ENCODE measurements at regions not wholly inside any gene's neighbourhood (a gene's known extent, or its start where the extent isn't known, plus 50 kb on each side); places are given as distances from the start of the nearest gene placed in this dataset.

DNA sequence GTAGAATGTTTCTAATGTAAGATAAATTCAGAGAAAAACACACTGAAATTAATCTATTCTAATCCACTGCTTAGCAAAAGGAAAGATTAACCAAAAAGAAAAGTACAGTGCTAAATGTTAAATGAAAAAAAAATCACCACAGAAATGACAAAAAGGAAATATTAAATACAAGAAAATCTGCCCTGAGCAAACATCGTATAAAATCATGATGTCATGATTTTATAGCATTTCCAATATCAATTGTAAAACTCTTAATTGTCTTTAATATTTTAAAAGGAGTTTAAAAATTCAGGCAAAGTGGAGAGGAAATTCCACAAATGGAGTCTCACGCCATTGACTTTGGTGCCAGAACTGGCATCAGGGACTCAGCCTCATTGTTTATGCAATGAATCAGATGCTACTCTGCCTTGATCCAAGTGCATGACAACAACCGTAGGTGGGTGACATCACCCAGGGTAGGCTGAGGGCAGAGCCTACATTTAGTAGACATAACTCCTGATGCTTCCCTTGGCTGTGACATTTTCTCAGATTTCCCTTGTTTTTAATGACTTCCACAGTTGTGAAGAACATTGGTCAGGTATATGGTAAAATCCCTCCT lies 696.8 kb downstream of the SEMA5A start:
- Histone ChIP-seq H3K9me3 (no peaks in the 10 kb centered on the region), H3K27ac (no peak overlapping the region), H3K4me3 (no peak overlapping the region), H3K4me1 (no peaks in the 10 kb centered on the region), H3K36me3 (no peaks in the 10 kb centered on the region), H3K27me3 (no peaks in the 10 kb centered on the region)
- DNase-seq = no peak
- 68 to 77% methylated on average over 3 of the region's 3 CpGs for WGBS, 2 donors
- intact Hi-C loops (cut with DNase I) = no loop called here
- TF ChIP-seq, protein P1, sequence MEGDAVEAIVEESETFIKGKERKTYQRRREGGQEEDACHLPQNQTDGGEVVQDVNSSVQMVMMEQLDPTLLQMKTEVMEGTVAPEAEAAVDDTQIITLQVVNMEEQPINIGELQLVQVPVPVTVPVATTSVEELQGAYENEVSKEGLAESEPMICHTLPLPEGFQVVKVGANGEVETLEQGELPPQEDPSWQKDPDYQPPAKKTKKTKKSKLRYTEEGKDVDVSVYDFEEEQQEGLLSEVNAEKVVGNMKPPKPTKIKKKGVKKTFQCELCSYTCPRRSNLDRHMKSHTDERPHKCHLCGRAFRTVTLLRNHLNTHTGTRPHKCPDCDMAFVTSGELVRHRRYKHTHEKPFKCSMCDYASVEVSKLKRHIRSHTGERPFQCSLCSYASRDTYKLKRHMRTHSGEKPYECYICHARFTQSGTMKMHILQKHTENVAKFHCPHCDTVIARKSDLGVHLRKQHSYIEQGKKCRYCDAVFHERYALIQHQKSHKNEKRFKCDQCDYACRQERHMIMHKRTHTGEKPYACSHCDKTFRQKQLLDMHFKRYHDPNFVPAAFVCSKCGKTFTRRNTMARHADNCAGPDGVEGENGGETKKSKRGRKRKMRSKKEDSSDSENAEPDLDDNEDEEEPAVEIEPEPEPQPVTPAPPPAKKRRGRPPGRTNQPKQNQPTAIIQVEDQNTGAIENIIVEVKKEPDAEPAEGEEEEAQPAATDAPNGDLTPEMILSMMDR (IDR thresholded peaks at IDR 0.05) = no peak
- ATAC-seq = no peak

DNA sequence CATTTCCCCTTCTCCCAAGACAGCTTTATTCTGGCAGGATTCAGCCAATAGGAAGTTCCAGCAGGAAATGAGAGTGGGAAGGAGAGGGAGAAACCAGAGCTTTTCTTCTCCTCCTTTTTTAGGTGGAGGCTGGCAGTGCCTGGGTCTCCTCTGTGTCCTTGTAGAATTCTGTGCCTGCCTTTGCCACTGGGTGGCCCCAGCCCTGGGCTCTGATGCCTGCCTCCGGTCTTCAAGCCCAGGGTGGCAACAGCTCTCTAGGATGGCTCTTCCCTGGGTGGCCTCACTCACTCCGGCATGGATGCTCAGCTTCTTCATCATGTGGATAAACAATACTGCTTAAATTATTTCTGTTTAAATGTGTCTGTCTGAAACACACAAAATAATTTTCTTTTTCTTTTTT lies 694.8 kb downstream of the SEMA5A start:
- intact Hi-C loops (cut with DNase I) = no loop called here
- H3K4me1 ChIP-seq = no peaks in the 10 kb centered on the region
- H3K27ac ChIP-seq = no peak overlapping the region
- no peak for DNase-seq
- no peaks in the 10 kb centered on the region for H3K36me3 ChIP-seq
- TF ChIP-seq, protein P1 (IDR thresholded peaks at IDR 0.05) = no peak
- ATAC-seq = no peak
- no peak overlapping the region for H3K4me3 ChIP-seq
- H3K9me3 ChIP-seq = no peaks in the 10 kb centered on the region
- H3K27me3 ChIP-seq = no peaks in the 10 kb centered on the region
- WGBS, 2 donors = 75 to 80% methylated on average over 2 of the region's 2 CpGs

DNA sequence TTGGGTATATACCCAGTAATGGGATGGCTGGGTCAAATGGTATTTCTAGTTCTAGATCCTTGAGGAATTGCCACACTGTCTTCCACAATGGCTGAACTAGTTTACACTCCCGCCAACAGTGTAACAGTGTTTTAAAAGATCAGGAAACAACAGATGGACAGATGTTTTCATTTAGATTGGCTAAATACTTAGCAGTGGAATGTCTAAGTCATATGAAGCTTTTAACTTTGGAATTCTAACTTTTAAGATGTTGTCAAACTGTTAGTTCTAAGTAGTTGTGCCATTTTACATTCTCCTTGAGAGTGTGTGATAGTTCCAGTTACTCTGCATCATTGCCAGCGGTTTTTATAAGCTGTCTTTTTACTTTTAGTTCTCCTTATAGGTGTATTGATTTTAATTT lies 688.8 kb downstream of the SEMA5A start:
- H3K27me3 ChIP-seq = no peaks in the 10 kb centered on the region
- WGBS, 2 donors = 40 to 42% methylated on average over 2 of the region's 2 CpGs
- no peaks in the 10 kb centered on the region for H3K9me3 ChIP-seq
- no peak overlapping the region for H3K27ac ChIP-seq
- ATAC-seq (no peak), DNase-seq (no peak)
- H3K4me1 ChIP-seq = no peaks in the 10 kb centered on the region
- no peak overlapping the region for H3K4me3 ChIP-seq
- TF ChIP-seq, protein P1 (IDR thresholded peaks at IDR 0.05) = no peak
- no peaks in the 10 kb centered on the region for H3K36me3 ChIP-seq
- intact Hi-C loops (cut with DNase I) = no loop called here

DNA sequence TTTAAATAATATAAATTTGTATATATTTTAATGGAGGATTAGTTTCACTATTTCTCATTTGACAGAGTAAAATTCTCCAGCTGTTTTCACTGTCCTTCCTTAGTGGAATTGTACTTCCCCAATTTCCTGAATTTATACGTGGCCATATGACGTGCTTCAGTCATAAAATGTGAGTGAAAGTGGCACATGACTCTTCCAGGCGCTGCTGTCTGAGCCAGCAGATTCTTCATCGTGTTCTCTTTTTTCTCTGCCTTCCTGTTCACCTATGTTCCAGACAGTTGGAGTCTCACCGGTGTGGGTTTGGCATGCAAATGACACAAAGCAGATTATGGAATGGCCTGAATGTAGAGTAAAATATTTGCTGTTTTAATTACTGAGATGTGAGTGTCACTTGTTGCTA lies 684.1 kb downstream of the SEMA5A start:
- H3K36me3 ChIP-seq = no peaks in the 10 kb centered on the region
- no peak for ATAC-seq
- no peaks in the 10 kb centered on the region for H3K4me1 ChIP-seq
- H3K27me3 ChIP-seq = peaks cover 0 to 3% (median 0%) of the 10 kb centered on the region in 7 donors
- WGBS, 2 donors = 53 to 59% methylated on average over 5 of the region's 5 CpGs
- H3K9me3 ChIP-seq = peaks cover 0 to 2% (median 0%) of the 10 kb centered on the region in 11 donors
- H3K27ac ChIP-seq = no peak overlapping the region
- TF ChIP-seq, protein P1 (IDR thresholded peaks at IDR 0.05) = no peak
- no peak overlapping the region for H3K4me3 ChIP-seq
- DNase-seq = no peak
- intact Hi-C loops (cut with DNase I) = no loop called here

Data from heart right ventricle (tissue), 16 donors.